SK-N-SH (cell line): ENCODE measurements at regions not wholly inside any gene's neighbourhood (a gene's known extent, or its start where the extent isn't known, plus 50 kb on each side); places are given as distances from the start of the nearest gene placed in this dataset.

Experiments
- CTCF ChIA-PET: fragments of 300-600, 350-600 bp; formaldehyde crosslinking; extraction: SDS; loops from one replicate; lab custom pipeline; 2021; lab: Yijun Ruan, JAX
- POLR2A ChIA-PET: fragments of 350-600 bp; sonication (Branson Sonifier 250); formaldehyde crosslinking; extraction: SDS; loops from one replicate; lab custom pipeline; 2020; ENCODE audit warnings: antibody characterized with exemption, inconsistent platforms; lab: Yijun Ruan, JAX
- DNase-seq: peaks from one replicate; pipeline ENCODE4 v3.0.0; 2012
- H2AFZ ChIP-seq: fragments of 200-600 bp; sonication (generic); 2 replicates; pipeline ENCODE4 v1.8.1; 2016; ENCODE audit warnings: antibody characterized with exemption, mild to moderate bottlenecking, low read depth
- H3F3A ChIP-seq: fragments of 200-600 bp; sonication (generic); replicated peaks from 2 replicates; pipeline ENCODE3; 2016; ENCODE audit warnings: antibody characterized with exemption, mild to moderate bottlenecking; ENCODE audit not compliant: insufficient read depth
- H3K27ac ChIP-seq, 2 experiments: fragments of 200-500 bp in 1 of 2; fragments of 200-600 bp in 1 of 2; sonication (Bioruptor generic) in 1 of 2; sonication (generic), shearing (Covaris generic) in 1 of 2; 2 replicates each; pipeline versions ENCODE4 v1.5.1 to v1.6.1; 2014 to 2016; ENCODE audit warnings: low read depth in 2 of 2, inconsistent platforms in 1 of 2, low read length in 1 of 2, mild to moderate bottlenecking in 1 of 2, mixed read lengths in 1 of 2
- H3K27me3 ChIP-seq: fragments of 200-600 bp; sonication (generic), shearing (Covaris generic); 2 replicates; pipeline ENCODE4 v1.6.1; 2016; ENCODE audit warnings: mixed run types; ENCODE audit not compliant: insufficient read depth
- H3K36me3 ChIP-seq, 2 experiments: fragments of 200-500 bp in 1 of 2; fragments of 200-600 bp in 1 of 2; sonication (Bioruptor generic) in 1 of 2; sonication (generic) in 1 of 2; replicated peaks in 1 of 2; 2 replicates each; pipeline versions ENCODE3 to v1.5.1; 2014 to 2016; ENCODE audit warnings: low read length in 1 of 2, mild to moderate bottlenecking in 1 of 2; ENCODE audit not compliant: insufficient read depth in 2 of 2, control insufficient read depth in 1 of 2
- H3K4me1 ChIP-seq, 2 experiments: fragments of 200-500 bp in 1 of 2; fragments of 200-600 bp in 1 of 2; sonication (Bioruptor generic) in 1 of 2; sonication (generic), shearing (Covaris generic) in 1 of 2; 2 replicates each; pipeline versions ENCODE4 v1.5.1 to v1.6.1; 2014 to 2016; ENCODE audit warnings: low read depth in 1 of 2, low read length in 1 of 2, mixed run types in 1 of 2; ENCODE audit not compliant: insufficient read depth in 2 of 2, control insufficient read depth in 1 of 2
- H3K4me2 ChIP-seq: fragments of 200-600 bp; sonication (generic), shearing (Covaris generic); 2 replicates; pipeline ENCODE4 v1.6.1; 2017; ENCODE audit warnings: mixed run types
- H3K4me3 ChIP-seq, 2 experiments: fragments of 200-500 bp in 1 of 2; fragments of 200-600 bp in 1 of 2; sonication (Bioruptor generic) in 1 of 2; sonication (generic), shearing (Covaris generic) in 1 of 2; 2 replicates each; pipeline versions ENCODE4 v1.5.1 to v1.8.1; 2014 to 2016; ENCODE audit warnings: low read depth in 2 of 2, inconsistent platforms in 1 of 2, low read length in 1 of 2, mild to moderate bottlenecking in 1 of 2, mixed read lengths in 1 of 2, moderate library complexity in 1 of 2
- H3K79me2 ChIP-seq: fragments of 200-600 bp; sonication (generic); 2 replicates; pipeline ENCODE4 v1.8.1; 2017; ENCODE audit warnings: mild to moderate bottlenecking; ENCODE audit not compliant: insufficient read depth
- H3K9ac ChIP-seq: fragments of 200-600 bp; sonication (generic); 2 replicates; pipeline ENCODE4 v1.6.1; 2017; ENCODE audit warnings: mixed run types
- H3K9me2 ChIP-seq: fragments of 200-600 bp; sonication (generic); 2 replicates; pipeline ENCODE4 v1.6.1; 2017; ENCODE audit warnings: mixed run types
- H3K9me3 ChIP-seq: fragments of 200-600 bp; sonication (generic); 2 replicates; pipeline ENCODE4 v1.6.1; 2017; ENCODE audit warnings: mixed run types, mild to moderate bottlenecking, moderate library complexity
- H4K20me1 ChIP-seq: fragments of 200-600 bp; sonication (generic); 2 replicates; pipeline ENCODE4 v1.6.1; 2017; ENCODE audit warnings: mild to moderate bottlenecking, mixed run types; ENCODE audit not compliant: insufficient read depth
- CTCF ChIP-seq: fragments of 200-600 bp; sonication (generic); IDR thresholded peaks from 2 replicates; pipeline ENCODE4 v1.6.1; 2017; ENCODE audit warnings: antibody characterized with exemption, mild to moderate bottlenecking, moderate library complexity
- EP300 ChIP-seq, 2 experiments: IDR thresholded peaks; 2 replicates each; pipeline versions ENCODE4 v1.4.0 to v1.6.1; 2012; ENCODE audit warnings: borderline replicate concordance in 1 of 2, low read depth in 1 of 2, low read length in 1 of 2
- EZH2phosphoT487 ChIP-seq: fragments of 200-600 bp; sonication (generic); IDR thresholded peaks from 2 replicates; pipeline ENCODE4 v1.6.1; 2017; ENCODE audit warnings: low read depth, mixed run types, mild to moderate bottlenecking, antibody characterized with exemption, moderate library complexity, borderline replicate concordance
- GABPA ChIP-seq: IDR thresholded peaks from 2 replicates; pipeline ENCODE4 v1.4.0; 2012; ENCODE audit warnings: low read depth, mild to moderate bottlenecking
- GATA2 ChIP-seq: sonication (generic); formaldehyde crosslinking; IDR thresholded peaks from 2 replicates; pipeline ENCODE4 v1.5.0; 2020; ENCODE audit warnings: mild to moderate bottlenecking, missing genetic modification reagents
- IRF3 ChIP-seq: fragments of 150-350 bp; IDR thresholded peaks from 2 replicates; pipeline ENCODE4 v1.6.1; 2016; ENCODE audit warnings: mild to moderate bottlenecking, low read depth, low read length
- MAX ChIP-seq: IDR thresholded peaks from 2 replicates; pipeline ENCODE4 v1.4.0; 2012; ENCODE audit warnings: low read depth
- MEF2A ChIP-seq: IDR thresholded peaks from 2 replicates; pipeline ENCODE4 v1.4.0; 2012; ENCODE audit warnings: low read depth, borderline replicate concordance
- MXI1 ChIP-seq: IDR thresholded peaks from 2 replicates; pipeline ENCODE4 v1.6.1; 2012; ENCODE audit warnings: mild to moderate bottlenecking, low read depth, low read length, improper control_type of control experiment
- NFIC ChIP-seq: IDR thresholded peaks from 2 replicates; pipeline ENCODE4 v1.4.0; 2012; ENCODE audit warnings: borderline replicate concordance
- NRF1 ChIP-seq: IDR thresholded peaks from 2 replicates; pipeline ENCODE4 v1.6.1; 2012; ENCODE audit warnings: low read depth, mild to moderate bottlenecking, low read length
- POLR2AphosphoS5 ChIP-seq: IDR thresholded peaks from 2 replicates; pipeline ENCODE4 v1.6.1; 2012; ENCODE audit warnings: low read depth, low read length
- RAD21 ChIP-seq: IDR thresholded peaks from 2 replicates; pipeline ENCODE4 v1.6.1; 2012; ENCODE audit warnings: mild to moderate bottlenecking, low read length
- RCOR1 ChIP-seq: fragments of 150-350 bp; IDR thresholded peaks from 2 replicates; pipeline ENCODE4 v1.6.1; 2017; ENCODE audit warnings: antibody characterized with exemption, low read length
- RFX5 ChIP-seq: IDR thresholded peaks from 2 replicates; pipeline ENCODE4 v1.6.1; 2012; ENCODE audit warnings: mild to moderate bottlenecking, improper control_type of control experiment, low read length
- SIN3A ChIP-seq: IDR thresholded peaks from 2 replicates; pipeline ENCODE4 v1.6.1; 2012; ENCODE audit warnings: low read depth, mild to moderate bottlenecking, low read length, moderate library complexity, borderline replicate concordance
- SMC3 ChIP-seq: IDR thresholded peaks from 2 replicates; pipeline ENCODE4 v1.6.1; 2012; ENCODE audit warnings: low read depth, low read length, improper control_type of control experiment
- USF1 ChIP-seq: IDR thresholded peaks from 2 replicates; pipeline ENCODE4 v1.4.0; 2012; ENCODE audit warnings: low read depth, borderline replicate concordance
- YY1 ChIP-seq: IDR thresholded peaks from 2 replicates; pipeline ENCODE4 v1.4.0; 2012; ENCODE audit warnings: low read depth, mild to moderate bottlenecking
- WGBS: methylation state at CpG from one replicate; pipeline ENCODE4 v1.1.6; 2017; ENCODE audit warnings: low lambda C conversion rate; 5-methylcytosine and 5-hydroxymethylcytosine counted together

- TF ChIP-seq MEF2A = no peak
- no peak for TF ChIP-seq POLR2AphosphoS5
- TF ChIP-seq EP300 (IDR thresholded peaks at IDR 0.05; ENCODE audit: borderline replicate concordance in 1 of 2, low read depth in 1 of 2, low read length in 1 of 2) = no peak
Measured at GRCh38 chr3:59306436-59306835, 256.6 kb upstream of the CFAP20DC start (continued).

- no peaks in the 10 kb centered on the region for H4K20me1 ChIP-seq
Measured at GRCh38 chr3:59304296-59304695, 254.5 kb upstream of the CFAP20DC start.

More at GRCh38 chr3:59304296-59304695, 254.5 kb upstream of the CFAP20DC start:
- no peaks in the 10 kb centered on the region for H3K9me2 ChIP-seq
- ChIA-PET POLR2A (no interaction called here), CTCF (interaction anchor here (2.0 kb wide), 1 partner anchor 17 kb away, joined by 8 read pairs; no protein-coding TSS in a partner anchor)
- H3K4me3 ChIP-seq = no peak overlapping the region
- no peak overlapping the region for H2AFZ ChIP-seq
- H3K36me3 ChIP-seq = no peaks in the 10 kb centered on the region
- H3K4me2 ChIP-seq = no peak overlapping the region
- 44% methylated on average over 3 of the region's 3 CpGs for WGBS
- H3K9me3 ChIP-seq = no peaks in the 10 kb centered on the region
- DNase-seq = no peak
- no peaks in the 10 kb centered on the region for H3K4me1 ChIP-seq
- TF ChIP-seq YY1 = no peak
- no peak for TF ChIP-seq SIN3A
- TF ChIP-seq MXI1 = no peak
- no peak for TF ChIP-seq EP300 (IDR thresholded peaks at IDR 0.05; ENCODE audit: borderline replicate concordance in 1 of 2, low read depth in 1 of 2, low read length in 1 of 2)
- TF ChIP-seq MAX = no peak
- no peak for TF ChIP-seq RAD21
- no peak for TF ChIP-seq GABPA
- no peak for TF ChIP-seq IRF3
- TF ChIP-seq EZH2phosphoT487 = no peak
- TF ChIP-seq RCOR1 = no peak
- no peak for TF ChIP-seq MEF2A
- TF ChIP-seq CTCF = no peak
- no peak for TF ChIP-seq RFX5
- TF ChIP-seq GATA2 (CRISPR knock-in tag) = no peak
- no peak for TF ChIP-seq NRF1
- TF ChIP-seq USF1 = no peak
- no peak for TF ChIP-seq SMC3
- TF ChIP-seq NFIC = no peak
- H3K9ac ChIP-seq = no peak overlapping the region
- no peaks in the 10 kb centered on the region for H3K79me2 ChIP-seq
- no peaks in the 10 kb centered on the region for H3K27me3 ChIP-seq
- H3F3A ChIP-seq = no peaks in the 10 kb centered on the region
- no peak overlapping the region for H3K27ac ChIP-seq
